Neural progenitor cell (in vitro differentiated cells): ENCODE measurements at regions not wholly inside any gene's neighbourhood (a gene's known extent, or its start where the extent isn't known, plus 50 kb on each side); places are given as distances from the start of the nearest gene placed in this dataset.

Source experiments
- CTCF ChIP-seq: fragments of 200-600 bp; sonication (generic); IDR thresholded peaks from 2 replicates; pipeline ENCODE4 v1.5.1; 2017; ENCODE audit warnings: antibody characterized with exemption, mild to moderate bottlenecking
- EZH2 ChIP-seq: fragments of 200-600 bp; sonication (generic); IDR thresholded peaks from 2 replicates; pipeline ENCODE4 v1.6.1; 2017; ENCODE audit warnings: antibody characterized with exemption, mild to moderate bottlenecking, moderate library complexity
- EZH2phosphoT487 ChIP-seq: fragments of 200-600 bp; sonication (generic); IDR thresholded peaks from 2 replicates; pipeline ENCODE4 v1.6.1; 2017; ENCODE audit warnings: antibody characterized with exemption

GRCh38 chr2:19116918-19117317 lies 241.5 kb downstream of the OSR1 start:
- TF ChIP-seq EZH2phosphoT487: no peak
- no peak for TF ChIP-seq EZH2
- no peak for TF ChIP-seq CTCF
